ENCODE measurements at regions not wholly inside any gene's neighbourhood (a gene's known extent, or its start where the extent isn't known, plus 50 kb on each side); places are given as distances from the start of the nearest gene placed in this dataset.

DNA sequence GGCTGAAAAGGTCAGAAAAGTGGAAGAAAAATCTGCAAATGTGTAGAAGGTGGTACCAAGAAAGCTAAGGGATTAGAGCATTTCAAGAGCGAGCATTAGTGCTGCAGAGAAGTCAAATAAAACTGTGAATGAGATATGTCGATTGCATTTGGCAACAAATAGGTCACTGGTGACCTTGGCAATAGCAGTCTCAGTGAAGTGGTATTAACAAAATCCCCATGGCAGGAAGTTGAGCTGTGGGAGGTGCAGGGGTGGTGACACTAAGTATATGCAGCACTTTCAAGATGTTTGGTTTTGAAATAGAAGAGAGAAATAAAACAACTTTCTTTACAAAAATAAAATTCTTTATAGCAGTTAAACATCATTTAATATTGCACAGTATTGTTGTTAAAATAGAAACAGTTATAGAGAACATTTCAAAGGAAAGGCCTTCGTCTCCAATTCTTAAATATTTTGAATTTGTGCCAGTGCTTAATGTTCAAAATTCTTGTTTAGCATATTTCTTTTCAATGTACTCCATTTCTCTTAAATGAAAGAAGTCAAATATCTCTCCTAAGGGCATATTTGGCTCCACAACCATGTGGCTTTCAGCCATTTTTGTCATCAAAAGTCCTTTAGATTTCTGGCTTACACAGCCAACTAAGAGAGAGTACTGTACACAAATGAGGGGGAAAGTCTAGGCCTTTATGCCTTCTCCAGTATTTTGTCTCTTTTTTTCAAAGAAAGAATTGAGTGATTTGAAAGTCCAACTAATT lies 443.0 kb upstream of the MMADHC start:
- Histone ChIP-seq H3K36me3 (replicated peaks in 1 of 2; ENCODE audit: insufficient read depth in 1 of 2, low read depth in 2 of 2) (no peaks in the 10 kb centered on the region), H3K27ac (no peak overlapping the region), H3K27me3 (no peaks in the 10 kb centered on the region), H3K9me3 (no peaks in the 10 kb centered on the region), H3K4me3 (no peak overlapping the region), H3K4me1 (no peaks in the 10 kb centered on the region)
- DNase-seq (peak in 1 of 4 donors; percentile 14), ATAC-seq (no peak)
- intact Hi-C loops (cut with DNase I) = no loop called here
- TF ChIP-seq, protein P1, sequence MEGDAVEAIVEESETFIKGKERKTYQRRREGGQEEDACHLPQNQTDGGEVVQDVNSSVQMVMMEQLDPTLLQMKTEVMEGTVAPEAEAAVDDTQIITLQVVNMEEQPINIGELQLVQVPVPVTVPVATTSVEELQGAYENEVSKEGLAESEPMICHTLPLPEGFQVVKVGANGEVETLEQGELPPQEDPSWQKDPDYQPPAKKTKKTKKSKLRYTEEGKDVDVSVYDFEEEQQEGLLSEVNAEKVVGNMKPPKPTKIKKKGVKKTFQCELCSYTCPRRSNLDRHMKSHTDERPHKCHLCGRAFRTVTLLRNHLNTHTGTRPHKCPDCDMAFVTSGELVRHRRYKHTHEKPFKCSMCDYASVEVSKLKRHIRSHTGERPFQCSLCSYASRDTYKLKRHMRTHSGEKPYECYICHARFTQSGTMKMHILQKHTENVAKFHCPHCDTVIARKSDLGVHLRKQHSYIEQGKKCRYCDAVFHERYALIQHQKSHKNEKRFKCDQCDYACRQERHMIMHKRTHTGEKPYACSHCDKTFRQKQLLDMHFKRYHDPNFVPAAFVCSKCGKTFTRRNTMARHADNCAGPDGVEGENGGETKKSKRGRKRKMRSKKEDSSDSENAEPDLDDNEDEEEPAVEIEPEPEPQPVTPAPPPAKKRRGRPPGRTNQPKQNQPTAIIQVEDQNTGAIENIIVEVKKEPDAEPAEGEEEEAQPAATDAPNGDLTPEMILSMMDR (IDR thresholded peaks at IDR 0.05) = no peak
- TF ChIP-seq POLR2A (IDR thresholded peaks at IDR 0.05) = no peak
- 38 to 40% methylated on average over 3 of the region's 3 CpGs for WGBS, 2 donors

DNA sequence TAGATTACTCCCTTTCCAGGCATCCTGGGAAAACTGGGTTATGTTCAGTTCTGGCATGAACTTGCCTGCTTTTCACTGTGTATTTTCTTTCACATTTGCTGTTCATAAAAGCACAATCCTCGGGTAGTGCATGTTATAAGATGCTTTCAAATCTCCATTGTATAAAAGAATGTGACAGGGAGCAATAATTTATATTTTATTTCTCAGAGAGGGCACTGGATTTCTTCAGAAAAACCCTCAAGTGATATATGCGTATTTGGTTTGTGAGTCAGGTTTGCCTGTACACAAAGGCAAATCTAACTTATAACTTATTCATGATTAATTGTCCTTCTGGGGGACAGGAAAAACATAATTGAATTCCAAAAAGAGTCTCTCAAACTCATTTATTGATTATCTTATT lies 440.7 kb upstream of the MMADHC start:
- DNase-seq = no peak
- no peaks in the 10 kb centered on the region for H3K4me1 ChIP-seq
- ATAC-seq = no peak
- TF ChIP-seq, protein P1 (IDR thresholded peaks at IDR 0.05) = no peak
- no peak for TF ChIP-seq POLR2A (IDR thresholded peaks at IDR 0.05)
- no peaks in the 10 kb centered on the region for H3K27me3 ChIP-seq
- no peaks in the 10 kb centered on the region for H3K9me3 ChIP-seq
- H3K36me3 ChIP-seq (replicated peaks in 1 of 2; ENCODE audit: insufficient read depth in 1 of 2, low read depth in 2 of 2) = no peaks in the 10 kb centered on the region
- no peak overlapping the region for H3K27ac ChIP-seq
- WGBS, 2 donors = 50 to 58% methylated on average over 2 of the region's 2 CpGs
- intact Hi-C loops (cut with DNase I) = no loop called here
- no peak overlapping the region for H3K4me3 ChIP-seq

DNA sequence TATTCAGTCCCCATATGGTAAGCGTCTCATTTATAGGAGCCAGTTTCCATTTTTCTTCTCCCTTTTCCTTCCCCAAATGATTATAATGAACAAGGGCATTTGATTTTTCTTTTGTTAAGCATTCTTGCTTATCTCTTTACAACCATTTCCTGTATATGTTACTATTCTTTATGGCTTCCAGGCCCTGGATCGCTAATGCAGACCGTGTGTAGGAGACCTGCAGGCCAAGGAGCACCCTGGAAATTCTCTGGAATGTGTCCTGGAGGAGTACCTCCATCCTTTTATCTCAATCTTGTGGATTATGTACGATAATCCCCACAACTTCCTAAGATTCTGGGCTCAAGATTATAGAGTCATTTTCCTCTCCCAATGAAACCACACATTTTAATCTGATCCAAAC lies 439.6 kb upstream of the MMADHC start:
- no peak for ATAC-seq
- Histone ChIP-seq H3K27me3 (no peaks in the 10 kb centered on the region), H3K4me3 (no peak overlapping the region), H3K36me3 (replicated peaks in 1 of 2; ENCODE audit: insufficient read depth in 1 of 2, low read depth in 2 of 2) (no peaks in the 10 kb centered on the region), H3K27ac (no peak overlapping the region), H3K4me1 (no peaks in the 10 kb centered on the region), H3K9me3 (no peaks in the 10 kb centered on the region)
- WGBS, 2 donors = 63 to 91% methylated on average over 4 of the region's 4 CpGs
- no peak for DNase-seq
- intact Hi-C loops (cut with DNase I) = no loop called here
- TF ChIP-seq POLR2A (IDR thresholded peaks at IDR 0.05) = no peak
- TF ChIP-seq, protein P1 (IDR thresholded peaks at IDR 0.05) = no peak

DNA sequence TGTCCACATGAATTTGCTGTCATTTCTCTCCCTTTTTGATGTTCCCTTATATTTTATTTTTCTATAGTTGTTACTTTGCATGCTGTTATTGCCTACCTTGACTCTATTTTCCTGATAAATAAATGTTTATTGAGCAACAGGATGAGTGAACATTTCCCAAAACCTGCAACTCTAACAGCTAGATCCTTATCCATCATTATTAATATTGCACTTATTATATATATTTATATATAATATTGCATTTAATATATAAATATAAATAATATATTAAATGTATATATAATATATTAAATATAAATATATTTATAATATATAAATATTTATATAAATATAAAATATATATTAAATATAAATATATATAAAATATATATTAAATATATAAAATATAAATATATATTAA lies 436.1 kb upstream of the MMADHC start:
- DNase-seq (no peak), ATAC-seq (no peak)
- Histone ChIP-seq H3K9me3 (no peaks in the 10 kb centered on the region), H3K4me1 (no peaks in the 10 kb centered on the region), H3K36me3 (replicated peaks in 1 of 2; ENCODE audit: insufficient read depth in 1 of 2, low read depth in 2 of 2) (no peaks in the 10 kb centered on the region), H3K27ac (no peak overlapping the region), H3K27me3 (no peaks in the 10 kb centered on the region), H3K4me3 (no peak overlapping the region)
- TF ChIP-seq, protein P1 (IDR thresholded peaks at IDR 0.05) = no peak
- TF ChIP-seq POLR2A (IDR thresholded peaks at IDR 0.05) = no peak
- intact Hi-C loops (cut with DNase I) = no loop called here

DNA sequence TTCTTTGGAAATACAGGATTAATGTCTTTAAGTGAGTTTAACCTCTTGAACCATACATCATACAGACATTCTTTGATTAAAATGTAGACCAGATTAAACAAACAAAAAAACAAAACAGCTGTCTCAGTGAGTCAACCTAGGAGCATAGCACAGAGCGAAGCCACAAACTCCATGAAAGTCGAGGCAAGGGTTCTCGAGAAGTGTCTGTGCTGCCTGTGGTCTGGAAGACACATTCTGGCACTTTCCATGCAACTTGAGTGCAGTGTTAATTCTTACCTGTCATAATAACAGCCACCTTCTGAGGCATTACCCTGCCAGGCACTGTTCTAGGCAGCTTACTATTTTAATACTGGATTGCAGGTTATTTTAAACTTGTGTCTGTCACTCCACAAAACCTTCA lies 435.5 kb upstream of the MMADHC start:
- no peaks in the 10 kb centered on the region for H3K9me3 ChIP-seq
- H3K36me3 ChIP-seq (replicated peaks in 1 of 2; ENCODE audit: insufficient read depth in 1 of 2, low read depth in 2 of 2) = no peaks in the 10 kb centered on the region
- DNase-seq = no peak
- H3K4me3 ChIP-seq = no peak overlapping the region
- no peaks in the 10 kb centered on the region for H3K27me3 ChIP-seq
- WGBS, 2 donors = 84 to 88% methylated on average over 3 of the region's 3 CpGs
- ATAC-seq = no peak
- intact Hi-C loops (cut with DNase I) = no loop called here
- H3K27ac ChIP-seq = no peak overlapping the region
- no peaks in the 10 kb centered on the region for H3K4me1 ChIP-seq
- TF ChIP-seq, protein P1 (IDR thresholded peaks at IDR 0.05) = no peak
- TF ChIP-seq POLR2A (IDR thresholded peaks at IDR 0.05) = no peak
